Calu3 (cell line): ENCODE measurements at regions not wholly inside any gene's neighbourhood (a gene's known extent, or its start where the extent isn't known, plus 50 kb on each side); places are given as distances from the start of the nearest gene placed in this dataset.

ENCODE experiments used
- BruUV-seq: library from RNA; stranded (reverse); fragments of 400-500 nt; replicated peaks from 2 replicates; lab custom pipeline; 2021; lab: Mats Ljungman, UMichigan
- CTCF ChIA-PET: fragments of 300-600 bp; sonication (Branson Sonifier 250); formaldehyde crosslinking; loops from one replicate; lab custom pipeline; 2022; ENCODE audit warnings: antibody characterized with exemption; lab: Charles Lee
- DNase-seq: peaks from one replicate; pipeline ENCODE4 v3.0.0; 2022
- H3K27ac Mint-ChIP-seq: one replicate; pipeline ENCODE4 v1.8.0; 2022; ENCODE audit warnings: mixed read lengths; ENCODE audit not compliant: unreplicated experiment
- H3K27me3 Mint-ChIP-seq: one replicate; pipeline ENCODE4 v1.8.0; 2022; ENCODE audit warnings: mixed read lengths; ENCODE audit not compliant: unreplicated experiment
- H3K36me3 Mint-ChIP-seq: one replicate; pipeline ENCODE4 v1.8.0; 2022; ENCODE audit warnings: mild to moderate bottlenecking, moderate library complexity, mixed read lengths; ENCODE audit not compliant: insufficient read depth, unreplicated experiment
- H3K4me1 Mint-ChIP-seq: one replicate; pipeline ENCODE4 v1.8.0; 2022; ENCODE audit warnings: mild to moderate bottlenecking, low read depth, mixed read lengths; ENCODE audit not compliant: unreplicated experiment
- H3K4me3 Mint-ChIP-seq: one replicate; pipeline ENCODE4 v1.8.0; 2022; ENCODE audit warnings: mild to moderate bottlenecking, low read depth, moderate library complexity, mixed read lengths; ENCODE audit not compliant: unreplicated experiment
- H3K9me3 Mint-ChIP-seq: one replicate; pipeline ENCODE4 v1.8.0; 2022; ENCODE audit warnings: low read depth, mixed read lengths; ENCODE audit not compliant: unreplicated experiment
- CTCF ChIP-seq: fragments of 200-600 bp; IDR thresholded peaks from one replicate; pipeline ENCODE4 v1.8.0; 2022; ENCODE audit warnings: antibody characterized with exemption; ENCODE audit not compliant: unreplicated experiment
- intact Hi-C: fragments of 100-400 bp; cut with micrococcal nuclease; formaldehyde crosslinking; loops from one replicate; pipeline ENCODE4 v1.10.0; 2022; ENCODE audit not compliant: unreplicated experiment

GRCh38 chr2:105541189-105542050 lies 142.6 kb upstream of the FHL2 start:
- H3K27ac Mint-ChIP-seq, result no peak overlapping the region
- BruUV-seq, result no TSS peak
- intact Hi-C loops, result no loop called here
- H3K4me3 Mint-ChIP-seq, result no peak overlapping the region
- H3K4me1 Mint-ChIP-seq, result peaks cover 19% of the 10 kb centered on the region
- peaks cover 51% of the 10 kb centered on the region for H3K27me3 Mint-ChIP-seq
- no peaks in the 10 kb centered on the region for H3K36me3 Mint-ChIP-seq
- H3K9me3 Mint-ChIP-seq, result no peaks in the 10 kb centered on the region
- no peak for DNase-seq
- CTCF ChIA-PET, result interaction anchor here (0.7 kb wide), 1 partner anchor 420 kb away, joined by 4 read pairs; no protein-coding TSS in a partner anchor
- no peak for TF ChIP-seq CTCF

- Mint-ChIP-seq H3K36me3 (no peaks in the 10 kb centered on the region), H3K27ac (no peak overlapping the region), H3K27me3 (peaks cover 51% of the 10 kb centered on the region), H3K4me1 (peaks cover 14% of the 10 kb centered on the region), H3K9me3 (no peaks in the 10 kb centered on the region), H3K4me3 (no peak overlapping the region)
- CTCF ChIA-PET, result interaction anchor here (0.7 kb wide), 1 partner anchor 420 kb away, joined by 4 read pairs; no protein-coding TSS in a partner anchor
- no peak for DNase-seq
- TF ChIP-seq CTCF, result no peak
- intact Hi-C loops, result no loop called here
- no TSS peak for BruUV-seq
These were observed 141.8 kb upstream of the FHL2 start for GRCh38 chr2:105540642-105541041.

- intact Hi-C loops, result no loop called here
- Mint-ChIP-seq H3K9me3 (no peaks in the 10 kb centered on the region), H3K27ac (no peak overlapping the region), H3K4me3 (no peak overlapping the region), H3K4me1 (peaks cover 10% of the 10 kb centered on the region), H3K36me3 (no peaks in the 10 kb centered on the region), H3K27me3 (peaks cover 55% of the 10 kb centered on the region)
- TF ChIP-seq CTCF, result no peak
- DNase-seq, result no peak
- no TSS peak for BruUV-seq
- CTCF ChIA-PET, result no interaction called here
These were observed 140.5 kb upstream of the FHL2 start for GRCh38 chr2:105539331-105539730.

GRCh38 chr2:105538840-105539239 lies 140.0 kb upstream of the FHL2 start:
- H3K27ac Mint-ChIP-seq, result no peak overlapping the region
- no peak overlapping the region for H3K4me3 Mint-ChIP-seq
- intact Hi-C loops, result no loop called here

More at GRCh38 chr2:105538840-105539239, 140.0 kb upstream of the FHL2 start:
- CTCF ChIA-PET, result no interaction called here
- TF ChIP-seq CTCF, result no peak
- BruUV-seq, result no TSS peak
- H3K36me3 Mint-ChIP-seq, result no peaks in the 10 kb centered on the region
- no peak for DNase-seq
- H3K4me1 Mint-ChIP-seq, result peaks cover 10% of the 10 kb centered on the region
- no peaks in the 10 kb centered on the region for H3K9me3 Mint-ChIP-seq
- H3K27me3 Mint-ChIP-seq, result peaks cover 54% of the 10 kb centered on the region
